ENCODE measurements at regions not wholly inside any gene's neighbourhood (a gene's known extent, or its start where the extent isn't known, plus 50 kb on each side); places are given as distances from the start of the nearest gene placed in this dataset.

DNA sequence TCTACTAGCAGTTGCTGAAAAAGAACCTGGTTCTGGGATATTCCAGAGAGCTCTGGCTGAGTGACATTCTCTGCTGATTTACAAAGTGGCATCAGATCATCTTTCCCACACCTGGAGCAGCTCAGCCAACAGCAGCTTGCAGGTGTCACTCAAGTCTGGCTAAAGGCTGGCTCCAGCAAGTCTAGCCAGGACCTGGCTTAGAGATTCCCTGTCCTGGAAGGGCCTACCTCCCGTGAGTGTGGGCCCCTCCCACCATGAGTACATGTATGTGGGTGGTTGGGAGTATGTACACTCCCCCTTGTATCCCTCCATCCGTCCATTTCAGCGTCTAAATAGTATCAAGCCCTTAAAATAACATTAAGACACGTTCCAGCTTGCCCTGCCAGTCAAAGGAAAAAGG lies 539.3 kb upstream of the ID4 start:
- H3K4me1 ChIP-seq (ENCODE audit: low read depth, poor library complexity, severe bottlenecking), result no peaks in the 10 kb centered on the region
- TF ChIP-seq, protein P1, sequence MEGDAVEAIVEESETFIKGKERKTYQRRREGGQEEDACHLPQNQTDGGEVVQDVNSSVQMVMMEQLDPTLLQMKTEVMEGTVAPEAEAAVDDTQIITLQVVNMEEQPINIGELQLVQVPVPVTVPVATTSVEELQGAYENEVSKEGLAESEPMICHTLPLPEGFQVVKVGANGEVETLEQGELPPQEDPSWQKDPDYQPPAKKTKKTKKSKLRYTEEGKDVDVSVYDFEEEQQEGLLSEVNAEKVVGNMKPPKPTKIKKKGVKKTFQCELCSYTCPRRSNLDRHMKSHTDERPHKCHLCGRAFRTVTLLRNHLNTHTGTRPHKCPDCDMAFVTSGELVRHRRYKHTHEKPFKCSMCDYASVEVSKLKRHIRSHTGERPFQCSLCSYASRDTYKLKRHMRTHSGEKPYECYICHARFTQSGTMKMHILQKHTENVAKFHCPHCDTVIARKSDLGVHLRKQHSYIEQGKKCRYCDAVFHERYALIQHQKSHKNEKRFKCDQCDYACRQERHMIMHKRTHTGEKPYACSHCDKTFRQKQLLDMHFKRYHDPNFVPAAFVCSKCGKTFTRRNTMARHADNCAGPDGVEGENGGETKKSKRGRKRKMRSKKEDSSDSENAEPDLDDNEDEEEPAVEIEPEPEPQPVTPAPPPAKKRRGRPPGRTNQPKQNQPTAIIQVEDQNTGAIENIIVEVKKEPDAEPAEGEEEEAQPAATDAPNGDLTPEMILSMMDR (conservative IDR thresholded peaks at IDR 0.05; ENCODE audit: low read depth, low read length), result no peak
- no peaks in the 10 kb centered on the region for H3K27me3 ChIP-seq (ENCODE audit: insufficient read depth, low read depth)
- H4K20me1 ChIP-seq (ENCODE audit: insufficient read depth), result no peaks in the 10 kb centered on the region
- H3K4me3 ChIP-seq (IDR thresholded peaks at IDR 0.05; ENCODE audit: insufficient read depth, low read depth, low read length), result no peak overlapping the region
- no peaks in the 10 kb centered on the region for H3K79me2 ChIP-seq (ENCODE audit: insufficient read depth, low read depth)
- no peaks in the 10 kb centered on the region for H3K36me3 ChIP-seq (ENCODE audit: insufficient read depth)
- H2AFZ ChIP-seq (ENCODE audit: low read depth), result no peak overlapping the region
- H3K4me2 ChIP-seq, result no peak overlapping the region
- H3K9ac ChIP-seq, result no peak overlapping the region
- no peak overlapping the region for H3K27ac ChIP-seq

DNA sequence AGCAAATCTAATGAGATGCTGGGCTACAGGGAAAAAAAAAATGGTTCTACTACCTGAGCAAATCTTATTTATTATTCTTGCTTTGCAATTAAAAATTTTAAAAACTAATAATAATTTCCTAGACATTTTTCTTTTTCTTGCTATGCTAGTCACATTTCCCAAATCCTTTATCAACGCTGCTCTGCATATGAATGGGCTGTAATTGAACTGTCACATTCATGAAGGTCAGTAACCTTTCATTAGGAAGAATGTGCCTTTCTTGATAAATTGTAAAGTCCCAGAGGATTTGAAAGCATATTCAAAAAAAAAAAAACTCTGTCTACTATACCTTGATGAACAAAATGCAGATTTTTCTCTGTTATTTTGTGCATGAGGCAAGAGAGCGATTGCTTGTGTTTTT lies 538.7 kb upstream of the ID4 start:
- TF ChIP-seq, protein P1 (conservative IDR thresholded peaks at IDR 0.05; ENCODE audit: low read depth, low read length), result no peak
- no peak overlapping the region for H3K4me3 ChIP-seq (IDR thresholded peaks at IDR 0.05; ENCODE audit: insufficient read depth, low read depth, low read length)
- no peaks in the 10 kb centered on the region for H3K27me3 ChIP-seq (ENCODE audit: insufficient read depth, low read depth)
- H3K36me3 ChIP-seq (ENCODE audit: insufficient read depth), result no peaks in the 10 kb centered on the region
- H4K20me1 ChIP-seq (ENCODE audit: insufficient read depth), result no peaks in the 10 kb centered on the region
- no peak overlapping the region for H3K4me2 ChIP-seq
- H3K4me1 ChIP-seq (ENCODE audit: low read depth, poor library complexity, severe bottlenecking), result no peaks in the 10 kb centered on the region
- no peak overlapping the region for H3K9ac ChIP-seq
- no peaks in the 10 kb centered on the region for H3K79me2 ChIP-seq (ENCODE audit: insufficient read depth, low read depth)
- H3K27ac ChIP-seq, result no peak overlapping the region
- H2AFZ ChIP-seq (ENCODE audit: low read depth), result no peak overlapping the region

DNA sequence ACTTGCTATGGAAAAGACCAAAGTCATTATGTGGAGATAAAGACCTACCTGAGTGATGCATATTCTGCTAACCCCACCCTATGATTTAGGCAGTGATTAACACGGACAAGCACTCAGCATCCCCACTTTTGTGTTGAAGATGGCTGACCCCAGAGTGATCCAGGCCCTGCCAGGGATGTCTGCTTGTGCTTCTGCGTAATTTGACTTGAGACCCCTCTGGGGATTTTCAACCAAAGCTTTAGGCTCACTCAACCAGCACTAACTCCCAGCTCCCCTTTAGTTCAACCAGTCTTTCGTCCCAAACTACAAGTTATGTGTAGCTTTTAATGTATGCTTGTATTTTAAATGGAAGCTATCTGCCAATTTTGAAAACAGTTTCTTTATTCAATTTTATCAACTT lies 538.0 kb upstream of the ID4 start:
- no peak overlapping the region for H3K4me2 ChIP-seq
- no peaks in the 10 kb centered on the region for H3K4me1 ChIP-seq (ENCODE audit: low read depth, poor library complexity, severe bottlenecking)
- no peak overlapping the region for H3K9ac ChIP-seq
- H3K4me3 ChIP-seq (IDR thresholded peaks at IDR 0.05; ENCODE audit: insufficient read depth, low read depth, low read length), result no peak overlapping the region
- no peaks in the 10 kb centered on the region for H3K27me3 ChIP-seq (ENCODE audit: insufficient read depth, low read depth)
- no peak overlapping the region for H2AFZ ChIP-seq (ENCODE audit: low read depth)
- no peaks in the 10 kb centered on the region for H3K36me3 ChIP-seq (ENCODE audit: insufficient read depth)
- H4K20me1 ChIP-seq (ENCODE audit: insufficient read depth), result no peaks in the 10 kb centered on the region
- no peak overlapping the region for H3K27ac ChIP-seq
- H3K79me2 ChIP-seq (ENCODE audit: insufficient read depth, low read depth), result no peaks in the 10 kb centered on the region
- TF ChIP-seq, protein P1 (conservative IDR thresholded peaks at IDR 0.05; ENCODE audit: low read depth, low read length), result no peak

DNA sequence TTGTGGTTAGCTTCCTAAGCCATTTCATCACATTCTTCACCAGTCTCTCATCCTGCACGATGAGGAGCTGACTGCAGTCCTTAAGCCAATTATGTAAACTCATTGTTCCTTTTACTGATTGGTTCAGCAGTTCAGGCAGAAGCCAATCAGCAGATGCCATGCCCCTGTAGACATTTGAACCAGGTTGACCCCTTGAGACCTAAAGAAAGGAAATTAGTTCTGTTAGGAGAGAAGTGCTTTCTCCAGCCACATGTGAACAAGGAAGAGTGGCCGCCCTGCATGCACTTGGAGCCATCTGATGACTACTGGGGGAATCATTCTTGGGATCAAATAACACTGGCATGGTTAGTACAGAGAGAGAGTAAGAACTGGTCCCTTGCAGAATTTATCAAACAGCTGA lies 535.2 kb upstream of the ID4 start:
- H3K4me1 ChIP-seq (ENCODE audit: low read depth, poor library complexity, severe bottlenecking), result no peaks in the 10 kb centered on the region
- no peaks in the 10 kb centered on the region for H3K27me3 ChIP-seq (ENCODE audit: insufficient read depth, low read depth)
- no peaks in the 10 kb centered on the region for H3K36me3 ChIP-seq (ENCODE audit: insufficient read depth)
- H3K9ac ChIP-seq, result no peak overlapping the region
- TF ChIP-seq, protein P1 (conservative IDR thresholded peaks at IDR 0.05; ENCODE audit: low read depth, low read length), result no peak
- H3K4me2 ChIP-seq, result no peak overlapping the region
- no peak overlapping the region for H3K27ac ChIP-seq
- H2AFZ ChIP-seq (ENCODE audit: low read depth), result no peak overlapping the region
- H3K4me3 ChIP-seq (IDR thresholded peaks at IDR 0.05; ENCODE audit: insufficient read depth, low read depth, low read length), result no peak overlapping the region
- no peaks in the 10 kb centered on the region for H4K20me1 ChIP-seq (ENCODE audit: insufficient read depth)
- H3K79me2 ChIP-seq (ENCODE audit: insufficient read depth, low read depth), result no peaks in the 10 kb centered on the region

DNA sequence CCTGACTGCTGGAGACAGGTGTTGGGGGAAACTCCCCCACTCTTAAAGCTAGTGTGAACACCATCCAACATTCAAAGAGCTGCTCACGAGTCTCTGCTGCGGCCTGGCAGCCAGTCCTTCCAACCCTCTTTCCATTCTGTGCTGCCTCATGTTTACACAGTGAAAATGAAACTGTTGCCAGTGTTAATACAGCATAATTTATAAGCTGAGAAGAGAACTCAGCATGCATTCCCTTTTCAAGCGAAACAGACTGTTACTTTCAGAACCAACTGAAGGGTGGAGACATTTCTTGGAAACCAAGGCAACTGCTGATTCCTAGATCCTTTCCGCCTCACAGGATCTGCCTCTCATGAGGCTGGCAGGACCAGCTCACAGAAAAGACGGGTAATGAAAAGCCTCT lies 533.8 kb upstream of the ID4 start:
- Histone ChIP-seq H3K27me3 (ENCODE audit: insufficient read depth, low read depth) (no peaks in the 10 kb centered on the region), H3K4me3 (IDR thresholded peaks at IDR 0.05; ENCODE audit: insufficient read depth, low read depth, low read length) (no peak overlapping the region), H3K27ac (no peak overlapping the region), H3K79me2 (ENCODE audit: insufficient read depth, low read depth) (no peaks in the 10 kb centered on the region), H3K36me3 (ENCODE audit: insufficient read depth) (no peaks in the 10 kb centered on the region), H4K20me1 (ENCODE audit: insufficient read depth) (no peaks in the 10 kb centered on the region), H3K4me1 (ENCODE audit: low read depth, poor library complexity, severe bottlenecking) (no peaks in the 10 kb centered on the region), H3K4me2 (no peak overlapping the region), H3K9ac (no peak overlapping the region), H2AFZ (ENCODE audit: low read depth) (no peak overlapping the region)
- TF ChIP-seq, protein P1 (conservative IDR thresholded peaks at IDR 0.05; ENCODE audit: low read depth, low read length), result no peak
